OCI-LY1 (cell line): ENCODE measurements at regions not wholly inside any gene's neighbourhood (a gene's known extent, or its start where the extent isn't known, plus 50 kb on each side); places are given as distances from the start of the nearest gene placed in this dataset.

Source experiments
- H2AFZ ChIP-seq: fragments of 200-600 bp; sonication (generic), shearing (Covaris generic); 2 replicates; pipeline ENCODE4 v1.6.0; 2014; ENCODE audit warnings: antibody characterized with exemption, mild to moderate bottlenecking, low read length
- H3F3A ChIP-seq: fragments of 200-600 bp; sonication (generic), shearing (Covaris generic); 2 replicates; pipeline ENCODE4 v1.6.0; 2014; ENCODE audit warnings: mild to moderate bottlenecking, antibody characterized with exemption, low read length, moderate library complexity; ENCODE audit not compliant: insufficient read depth
- H3K27ac ChIP-seq: fragments of 200-600 bp; sonication (generic); 2 replicates; pipeline ENCODE4 v1.5.1; 2014; ENCODE audit warnings: low read length, mixed run types, mild to moderate bottlenecking, low read depth; ENCODE audit not compliant: poor library complexity, severe bottlenecking
- H3K27me3 ChIP-seq: fragments of 200-600 bp; sonication (generic); 2 replicates; pipeline ENCODE4 v1.6.0; 2014; ENCODE audit warnings: antibody characterized with exemption, mild to moderate bottlenecking, low read length, moderate library complexity; ENCODE audit not compliant: insufficient read depth
- H3K36me3 ChIP-seq: fragments of 200-600 bp; sonication (generic); 2 replicates; pipeline ENCODE4 v1.6.1; 2014; ENCODE audit warnings: mild to moderate bottlenecking, antibody characterized with exemption, low read length, moderate library complexity, mixed read lengths; ENCODE audit not compliant: insufficient read depth
- H3K4me1 ChIP-seq: fragments of 200-600 bp; sonication (generic); 2 replicates; pipeline ENCODE4 v1.5.1; 2014; ENCODE audit warnings: mild to moderate bottlenecking, low read length, moderate library complexity; ENCODE audit not compliant: insufficient read depth, severe bottlenecking
- H3K4me2 ChIP-seq: fragments of 200-600 bp; sonication (generic), shearing (Covaris generic); 2 replicates; pipeline ENCODE4 v1.6.1; 2014; ENCODE audit warnings: low read length
- H3K4me3 ChIP-seq: fragments of 200-600 bp; sonication (generic); 2 replicates; pipeline ENCODE4 v1.5.1; 2014; ENCODE audit warnings: low read length, low read depth, mild to moderate bottlenecking, mixed read lengths; ENCODE audit not compliant: poor library complexity, severe bottlenecking
- H3K79me2 ChIP-seq: fragments of 200-600 bp; shearing (Covaris generic); 2 replicates; pipeline ENCODE4 v1.6.1; 2016; ENCODE audit warnings: mixed run types, low read length, mixed read lengths; ENCODE audit not compliant: insufficient read depth
- H3K9ac ChIP-seq: fragments of 200-600 bp; sonication (generic), shearing (Covaris generic); 2 replicates; pipeline ENCODE4 v1.6.1; 2014; ENCODE audit warnings: mild to moderate bottlenecking, low read length, mixed read lengths
- H3K9me2 ChIP-seq: fragments of 200-600 bp; sonication (generic), shearing (Covaris generic); 2 replicates; pipeline ENCODE4 v1.6.1; 2014; ENCODE audit warnings: low read depth, mild to moderate bottlenecking, low read length, mixed read lengths
- H3K9me3 ChIP-seq: fragments of 200-600 bp; shearing (Covaris generic); 2 replicates; pipeline ENCODE4 v1.6.1; 2014; ENCODE audit warnings: low read length, mixed read lengths
- H4K20me1 ChIP-seq: fragments of 200-600 bp; sonication (generic), shearing (Covaris generic); 2 replicates; pipeline ENCODE4 v1.6.0; 2016; ENCODE audit warnings: mild to moderate bottlenecking, low read length; ENCODE audit not compliant: insufficient read depth
- EZH2 ChIP-seq: fragments of 200-600 bp; sonication (generic), shearing (Covaris generic); IDR thresholded peaks from 2 replicates; pipeline ENCODE4 v1.8.0; 2017; ENCODE audit warnings: borderline replicate concordance, mixed run types, mild to moderate bottlenecking, antibody characterized with exemption, low read length, moderate library complexity, mixed read lengths
- TF ChIP-seq, protein P1 (sequence below): fragments of 200-600 bp; sonication (generic), shearing (Covaris generic); IDR thresholded peaks from 2 replicates; pipeline ENCODE4 v1.5.1; 2017; ENCODE audit warnings: mild to moderate bottlenecking, antibody characterized with exemption, low read length, moderate library complexity, mixed read lengths

DNA sequence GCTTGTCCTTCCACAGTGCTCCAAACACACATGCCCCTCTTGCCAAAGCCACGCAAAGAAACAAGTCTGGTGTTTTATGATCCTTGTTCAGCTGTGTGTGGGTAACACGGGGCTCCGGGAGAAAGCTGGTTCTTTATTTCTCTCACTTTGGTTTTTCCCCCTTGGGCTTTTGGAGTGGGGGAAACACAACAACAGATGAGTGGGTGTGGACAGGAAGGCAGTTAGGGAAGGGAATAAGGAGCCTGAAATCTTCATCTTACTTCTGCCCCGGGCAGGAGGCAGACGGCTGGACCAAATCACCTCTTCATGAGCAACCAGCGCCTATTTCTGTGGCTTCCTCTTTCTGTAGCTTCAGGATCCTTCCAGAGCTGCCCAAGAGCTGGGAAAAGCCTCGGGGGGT lies 218.5 kb downstream of the PHETA1 start:
- Histone ChIP-seq H3K9me2 (no peaks in the 10 kb centered on the region), H4K20me1 (no peaks in the 10 kb centered on the region), H3K9me3 (no peaks in the 10 kb centered on the region), H3K9ac (no peak overlapping the region), H3K27ac (no peak overlapping the region), H3K4me1 (no peaks in the 10 kb centered on the region), H3F3A (no peaks in the 10 kb centered on the region), H3K27me3 (no peaks in the 10 kb centered on the region), H3K4me3 (no peak overlapping the region), H3K36me3 (no peaks in the 10 kb centered on the region), H3K4me2 (no peak overlapping the region), H3K79me2 (no peaks in the 10 kb centered on the region), H2AFZ (no peak overlapping the region)
- TF ChIP-seq EZH2, result no peak
- TF ChIP-seq, protein P1, sequence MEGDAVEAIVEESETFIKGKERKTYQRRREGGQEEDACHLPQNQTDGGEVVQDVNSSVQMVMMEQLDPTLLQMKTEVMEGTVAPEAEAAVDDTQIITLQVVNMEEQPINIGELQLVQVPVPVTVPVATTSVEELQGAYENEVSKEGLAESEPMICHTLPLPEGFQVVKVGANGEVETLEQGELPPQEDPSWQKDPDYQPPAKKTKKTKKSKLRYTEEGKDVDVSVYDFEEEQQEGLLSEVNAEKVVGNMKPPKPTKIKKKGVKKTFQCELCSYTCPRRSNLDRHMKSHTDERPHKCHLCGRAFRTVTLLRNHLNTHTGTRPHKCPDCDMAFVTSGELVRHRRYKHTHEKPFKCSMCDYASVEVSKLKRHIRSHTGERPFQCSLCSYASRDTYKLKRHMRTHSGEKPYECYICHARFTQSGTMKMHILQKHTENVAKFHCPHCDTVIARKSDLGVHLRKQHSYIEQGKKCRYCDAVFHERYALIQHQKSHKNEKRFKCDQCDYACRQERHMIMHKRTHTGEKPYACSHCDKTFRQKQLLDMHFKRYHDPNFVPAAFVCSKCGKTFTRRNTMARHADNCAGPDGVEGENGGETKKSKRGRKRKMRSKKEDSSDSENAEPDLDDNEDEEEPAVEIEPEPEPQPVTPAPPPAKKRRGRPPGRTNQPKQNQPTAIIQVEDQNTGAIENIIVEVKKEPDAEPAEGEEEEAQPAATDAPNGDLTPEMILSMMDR, result no peak

DNA sequence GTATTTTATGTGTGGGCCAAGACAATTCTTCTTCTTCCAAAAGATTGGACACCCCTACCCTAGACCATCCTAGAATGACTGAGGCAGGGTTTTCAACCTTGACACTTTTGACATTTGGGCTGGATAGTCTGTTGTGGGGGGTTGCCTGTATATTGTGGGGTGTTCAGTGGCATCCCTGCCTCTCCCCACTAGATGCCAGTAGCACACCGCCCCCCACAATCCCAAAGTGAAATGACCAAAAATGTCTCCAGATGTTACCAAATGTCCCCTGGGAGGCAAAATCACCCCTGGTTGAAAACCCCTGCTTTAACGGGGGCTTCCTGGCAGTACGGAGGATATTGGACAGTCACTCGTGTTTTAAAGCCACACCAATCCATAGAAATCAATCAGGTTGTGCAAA lies 219.6 kb downstream of the PHETA1 start:
- Histone ChIP-seq H3K27ac (no peak overlapping the region), H3F3A (no peaks in the 10 kb centered on the region), H3K36me3 (no peaks in the 10 kb centered on the region), H3K79me2 (no peaks in the 10 kb centered on the region), H3K4me3 (no peak overlapping the region), H4K20me1 (no peaks in the 10 kb centered on the region), H3K4me1 (no peaks in the 10 kb centered on the region), H3K4me2 (no peak overlapping the region), H3K9ac (no peak overlapping the region), H3K9me2 (no peaks in the 10 kb centered on the region), H3K9me3 (no peaks in the 10 kb centered on the region), H2AFZ (no peak overlapping the region), H3K27me3 (no peaks in the 10 kb centered on the region)
- TF ChIP-seq EZH2, result no peak
- TF ChIP-seq, protein P1, result no peak

- H3K9me2 ChIP-seq, result no peaks in the 10 kb centered on the region
- no peak overlapping the region for H3K4me2 ChIP-seq
- no peaks in the 10 kb centered on the region for H3F3A ChIP-seq
- H3K27me3 ChIP-seq, result no peaks in the 10 kb centered on the region
- H4K20me1 ChIP-seq, result no peaks in the 10 kb centered on the region
- no peaks in the 10 kb centered on the region for H3K36me3 ChIP-seq
- no peak overlapping the region for H3K4me3 ChIP-seq
- TF ChIP-seq, protein P1, result no peak
- no peak for TF ChIP-seq EZH2
- H3K27ac ChIP-seq, result no peak overlapping the region
- H3K9ac ChIP-seq, result no peak overlapping the region
- no peaks in the 10 kb centered on the region for H3K9me3 ChIP-seq
- no peak overlapping the region for H2AFZ ChIP-seq
- no peaks in the 10 kb centered on the region for H3K79me2 ChIP-seq
- H3K4me1 ChIP-seq, result no peaks in the 10 kb centered on the region
These were observed 220.9 kb downstream of the PHETA1 start for GRCh38 chr12:111148005-111148404.
